ENCODE measurements at regions not wholly inside any gene's neighbourhood (a gene's known extent, or its start where the extent isn't known, plus 50 kb on each side); places are given as distances from the start of the nearest gene placed in this dataset.

GRCh38 chr3:145124900-145125678 lies 1035.9 kb downstream of the PLOD2 start:
- TF ChIP-seq YY1 (IDR thresholded peaks at IDR 0.05; ENCODE audit: insufficient read depth, insufficient read length), result no peak
- no peak for TF ChIP-seq ZNF274 (IDR thresholded peaks at IDR 0.05; ENCODE audit: low read depth, low read length)
- TF ChIP-seq SUZ12 (IDR thresholded peaks at IDR 0.05; ENCODE audit: extremely low read depth, insufficient read depth, insufficient read length), result no peak

All from NT2/D1 (cell line).